GM10248 (cell line): ENCODE measurements at regions not wholly inside any gene's neighbourhood (a gene's known extent, or its start where the extent isn't known, plus 50 kb on each side); places are given as distances from the start of the nearest gene placed in this dataset.

ENCODE experiments used
- CTCF ChIA-PET: fragments of 300-600 bp; sonication (Branson Sonifier 250); formaldehyde crosslinking; extraction: SDS; loops from one replicate; lab custom pipeline; 2021; ENCODE audit warnings: antibody characterized with exemption; lab: Yijun Ruan, JAX
- POLR2A ChIA-PET: fragments of 350-650 bp; sonication (Branson Sonifier 250); formaldehyde crosslinking; extraction: SDS; loops from one replicate; lab custom pipeline; 2020; ENCODE audit warnings: antibody characterized with exemption; lab: Yijun Ruan, JAX
- DNase-seq: peaks from one replicate; pipeline ENCODE4 v3.0.0; 2012; ENCODE audit errors: extremely low spot score
- TF ChIP-seq, protein P1 (sequence below): IDR thresholded peaks from 2 replicates; pipeline ENCODE4 v1.5.1; 2012; ENCODE audit warnings: mild to moderate bottlenecking, low read depth; ENCODE audit errors: extremely low read depth, missing control alignments, control extremely low read depth

DNA sequence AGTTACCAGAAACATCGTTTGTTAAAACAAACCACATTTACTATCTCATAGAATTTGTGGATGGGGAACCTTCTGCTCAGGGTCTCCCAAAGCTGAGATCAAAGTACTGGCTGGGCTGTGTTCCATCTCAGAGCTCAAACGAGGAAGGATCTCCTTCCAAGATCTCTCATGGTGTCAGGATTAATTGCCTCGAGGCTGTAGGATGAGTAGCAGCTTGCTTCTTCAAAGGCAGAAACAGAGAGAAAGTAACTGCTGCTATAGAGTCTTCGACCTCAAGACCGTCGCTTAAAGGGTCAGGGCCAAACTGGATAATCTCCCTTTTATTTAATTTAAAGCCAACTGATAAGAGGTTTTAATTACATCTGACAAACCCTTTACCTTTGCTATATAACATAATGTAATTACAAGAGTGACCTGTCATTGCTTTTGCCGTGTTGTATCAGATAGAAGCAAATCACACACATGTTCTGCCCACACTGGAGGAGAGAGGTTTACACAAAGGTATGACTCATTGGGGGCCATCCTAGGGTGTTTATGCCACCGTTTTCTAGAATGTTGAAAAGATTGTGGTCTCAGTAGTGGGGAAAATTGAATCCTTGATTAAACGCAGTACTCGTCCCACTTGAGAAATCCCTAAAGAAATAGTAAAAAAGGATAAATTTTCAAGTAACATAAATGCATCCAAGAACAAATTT, 868.8 kb upstream of the TMEM132C start:
- TF ChIP-seq, protein P1, sequence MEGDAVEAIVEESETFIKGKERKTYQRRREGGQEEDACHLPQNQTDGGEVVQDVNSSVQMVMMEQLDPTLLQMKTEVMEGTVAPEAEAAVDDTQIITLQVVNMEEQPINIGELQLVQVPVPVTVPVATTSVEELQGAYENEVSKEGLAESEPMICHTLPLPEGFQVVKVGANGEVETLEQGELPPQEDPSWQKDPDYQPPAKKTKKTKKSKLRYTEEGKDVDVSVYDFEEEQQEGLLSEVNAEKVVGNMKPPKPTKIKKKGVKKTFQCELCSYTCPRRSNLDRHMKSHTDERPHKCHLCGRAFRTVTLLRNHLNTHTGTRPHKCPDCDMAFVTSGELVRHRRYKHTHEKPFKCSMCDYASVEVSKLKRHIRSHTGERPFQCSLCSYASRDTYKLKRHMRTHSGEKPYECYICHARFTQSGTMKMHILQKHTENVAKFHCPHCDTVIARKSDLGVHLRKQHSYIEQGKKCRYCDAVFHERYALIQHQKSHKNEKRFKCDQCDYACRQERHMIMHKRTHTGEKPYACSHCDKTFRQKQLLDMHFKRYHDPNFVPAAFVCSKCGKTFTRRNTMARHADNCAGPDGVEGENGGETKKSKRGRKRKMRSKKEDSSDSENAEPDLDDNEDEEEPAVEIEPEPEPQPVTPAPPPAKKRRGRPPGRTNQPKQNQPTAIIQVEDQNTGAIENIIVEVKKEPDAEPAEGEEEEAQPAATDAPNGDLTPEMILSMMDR = no peak
- CTCF ChIA-PET = interaction anchor here (1.6 to 4.4 kb wide), 2 partner anchors 12 to 16 kb away, joined by 4 to 16 read pairs; no protein-coding TSS in a partner anchor
- POLR2A ChIA-PET = no interaction called here
- no peak for DNase-seq

DNA sequence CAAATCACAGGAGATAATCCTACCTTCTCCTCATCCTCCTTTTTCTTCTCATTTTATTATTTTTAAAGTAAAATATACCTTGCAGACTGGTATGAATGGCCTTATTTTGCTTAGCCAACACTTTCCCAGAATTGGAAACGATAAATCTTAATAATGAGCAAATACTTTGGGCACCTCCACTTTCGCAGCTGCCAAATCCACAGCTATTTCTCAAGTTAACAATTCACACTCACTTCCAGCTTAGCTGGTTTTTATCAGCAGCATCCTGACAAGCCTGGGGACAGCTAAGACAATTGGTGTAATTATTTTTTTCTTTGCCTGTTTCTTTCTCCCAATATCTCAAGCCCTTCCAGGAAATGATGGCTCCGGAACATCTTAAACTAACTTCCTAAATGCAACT, 867.5 kb upstream of the TMEM132C start:
- DNase-seq = no peak
- CTCF ChIA-PET = interaction anchor here (1.8 to 4.4 kb wide), 2 partner anchors 9 to 18 kb away, joined by 6 to 16 read pairs; no protein-coding TSS in a partner anchor
- POLR2A ChIA-PET = no interaction called here
- TF ChIP-seq, protein P1 = no peak

DNA sequence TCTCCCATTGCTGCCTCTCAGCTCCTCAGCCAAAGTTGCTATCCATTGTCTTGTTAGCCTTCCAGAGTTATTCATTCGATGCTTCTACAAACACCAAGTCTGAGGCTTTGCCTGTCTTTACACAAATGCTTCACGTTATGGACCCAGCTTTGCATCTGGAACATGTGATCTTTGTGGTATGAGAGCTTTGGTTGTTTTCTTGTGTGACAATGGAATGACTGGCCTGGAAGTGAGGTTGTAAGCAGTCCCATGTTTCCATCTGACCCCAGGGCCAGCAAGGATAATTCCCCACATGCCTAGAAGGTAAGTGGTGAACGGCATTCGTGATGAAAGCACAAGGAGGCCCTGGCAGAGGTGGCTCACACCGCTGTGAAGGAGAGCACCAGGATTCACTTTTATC, 866.7 kb upstream of the TMEM132C start:
- TF ChIP-seq, protein P1 = no peak
- DNase-seq = no peak
- CTCF ChIA-PET = interaction anchor here (1.8 to 4.4 kb wide), 2 partner anchors 10 to 19 kb away, joined by 6 to 16 read pairs; no protein-coding TSS in a partner anchor
- POLR2A ChIA-PET = no interaction called here

DNA sequence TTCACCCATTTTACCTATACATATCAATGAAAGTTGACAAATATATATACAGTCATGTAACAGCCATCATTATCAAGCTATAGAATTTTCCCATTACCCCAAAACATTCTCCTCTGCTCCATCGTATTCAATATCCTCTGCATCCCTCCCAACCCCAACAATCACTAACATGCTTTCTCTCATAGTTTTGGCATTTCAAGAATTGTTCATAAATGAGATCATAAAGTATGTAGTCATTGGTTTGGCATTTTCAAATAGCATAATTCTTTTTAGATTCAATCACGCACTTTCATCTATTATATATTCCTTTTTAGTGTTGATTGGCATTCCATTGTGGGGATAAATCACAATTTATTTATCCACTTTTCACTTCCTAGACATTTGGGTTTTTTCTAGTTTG, 866.0 kb upstream of the TMEM132C start:
- CTCF ChIA-PET = interaction anchor here (1.8 to 4.4 kb wide), 2 partner anchors 11 to 19 kb away, joined by 6 to 16 read pairs; no protein-coding TSS in a partner anchor
- POLR2A ChIA-PET = no interaction called here
- DNase-seq = no peak
- TF ChIP-seq, protein P1 = no peak

DNA sequence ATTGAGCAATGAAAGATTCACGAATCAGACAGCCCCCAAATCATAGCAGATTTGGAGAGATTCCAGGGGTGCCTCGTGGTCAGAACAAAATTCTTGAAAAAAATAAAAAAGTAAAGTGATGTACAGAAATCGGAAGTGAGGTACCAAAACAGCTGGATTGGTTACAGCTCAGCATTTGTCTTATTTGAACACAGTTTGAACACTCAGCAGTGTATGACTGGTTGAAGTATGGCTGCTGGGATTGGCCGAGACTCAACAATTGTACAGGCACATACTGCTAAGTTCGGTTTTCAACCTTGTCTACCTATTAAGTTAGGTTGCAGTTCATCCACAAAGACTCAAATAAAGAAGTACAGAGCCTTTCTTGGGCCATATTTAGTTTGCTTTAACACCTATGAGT, 865.4 kb upstream of the TMEM132C start:
- CTCF ChIA-PET = interaction anchor here (1.1 to 4.4 kb wide), 2 partner anchors 7 to 20 kb away, joined by 3 to 16 read pairs; no protein-coding TSS in a partner anchor
- no peak for DNase-seq
- TF ChIP-seq, protein P1 = no peak
- POLR2A ChIA-PET = no interaction called here

DNA sequence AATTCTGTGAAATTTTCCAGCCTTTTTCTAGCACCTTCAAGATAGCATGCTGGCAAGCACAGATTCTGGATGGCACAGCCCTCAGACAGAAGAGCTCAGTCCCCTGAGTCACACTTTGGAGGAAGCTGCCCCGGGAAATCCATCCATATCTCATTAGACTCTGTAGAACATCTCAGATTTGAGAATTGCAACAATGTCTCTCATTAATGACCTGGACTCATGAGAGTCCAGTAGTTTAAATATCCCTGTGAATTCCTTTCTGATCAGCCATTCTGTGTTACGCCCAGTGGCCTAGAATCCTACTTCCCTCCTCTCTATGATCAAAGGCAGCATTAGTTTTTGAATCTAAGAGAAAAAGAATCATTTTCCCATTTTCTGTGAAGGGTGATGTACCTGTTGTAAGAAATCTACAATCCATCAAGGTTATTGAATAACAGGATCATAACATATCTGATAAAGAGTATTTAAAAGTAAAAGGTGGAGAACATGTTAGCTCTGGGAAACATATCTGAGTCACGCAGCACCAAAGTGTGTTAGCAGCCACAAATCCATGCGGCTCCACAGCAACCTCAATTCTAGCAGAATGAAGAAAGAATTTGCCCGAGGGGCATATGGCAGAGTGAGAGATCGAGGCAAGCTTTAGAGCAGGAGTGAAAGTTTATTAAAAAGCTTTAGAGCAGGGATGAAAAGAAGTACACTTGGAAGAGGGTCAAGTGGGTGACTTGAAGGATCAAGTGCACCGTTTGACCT, 855.6 kb upstream of the TMEM132C start:
- DNase-seq = no peak
- TF ChIP-seq, protein P1 = no peak
- ChIA-PET CTCF (interaction anchor here (0.8 to 2.0 kb wide), 3 partner anchors 13 to 30 kb away, joined by 3 to 4 read pairs (median 3); no protein-coding TSS in a partner anchor), POLR2A (no interaction called here)
